ENCODE measurements at regions not wholly inside any gene's neighbourhood (a gene's known extent, or its start where the extent isn't known, plus 50 kb on each side); places are given as distances from the start of the nearest gene placed in this dataset.

DNA sequence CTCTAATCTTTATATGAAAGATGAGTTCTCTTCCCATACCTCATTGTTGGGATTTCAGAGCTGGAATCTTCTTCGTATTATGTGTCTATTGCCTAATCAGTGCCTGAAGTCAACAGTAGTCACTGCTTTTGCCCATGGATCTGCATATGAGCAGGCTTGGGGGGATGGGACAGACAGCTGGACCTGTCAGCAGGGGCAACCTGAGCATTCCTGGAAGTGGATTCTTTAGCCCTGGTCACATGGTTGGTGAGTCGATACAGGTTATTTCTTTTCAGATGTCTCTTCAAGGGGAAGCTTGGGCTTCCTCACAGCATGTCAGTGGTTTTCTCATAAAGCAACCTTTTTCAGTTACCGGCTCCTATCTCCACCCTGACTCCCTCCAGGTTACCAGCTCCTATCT, 97.3 kb upstream of the RBM19 start:
- TF ChIP-seq, protein P1, sequence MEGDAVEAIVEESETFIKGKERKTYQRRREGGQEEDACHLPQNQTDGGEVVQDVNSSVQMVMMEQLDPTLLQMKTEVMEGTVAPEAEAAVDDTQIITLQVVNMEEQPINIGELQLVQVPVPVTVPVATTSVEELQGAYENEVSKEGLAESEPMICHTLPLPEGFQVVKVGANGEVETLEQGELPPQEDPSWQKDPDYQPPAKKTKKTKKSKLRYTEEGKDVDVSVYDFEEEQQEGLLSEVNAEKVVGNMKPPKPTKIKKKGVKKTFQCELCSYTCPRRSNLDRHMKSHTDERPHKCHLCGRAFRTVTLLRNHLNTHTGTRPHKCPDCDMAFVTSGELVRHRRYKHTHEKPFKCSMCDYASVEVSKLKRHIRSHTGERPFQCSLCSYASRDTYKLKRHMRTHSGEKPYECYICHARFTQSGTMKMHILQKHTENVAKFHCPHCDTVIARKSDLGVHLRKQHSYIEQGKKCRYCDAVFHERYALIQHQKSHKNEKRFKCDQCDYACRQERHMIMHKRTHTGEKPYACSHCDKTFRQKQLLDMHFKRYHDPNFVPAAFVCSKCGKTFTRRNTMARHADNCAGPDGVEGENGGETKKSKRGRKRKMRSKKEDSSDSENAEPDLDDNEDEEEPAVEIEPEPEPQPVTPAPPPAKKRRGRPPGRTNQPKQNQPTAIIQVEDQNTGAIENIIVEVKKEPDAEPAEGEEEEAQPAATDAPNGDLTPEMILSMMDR (IDR thresholded peaks at IDR 0.05): no peak
- no peak for TF ChIP-seq EZH2 (IDR thresholded peaks at IDR 0.05; ENCODE audit: borderline replicate concordance, insufficient read depth, low read depth, low read length, poor library complexity, severe bottlenecking)

All from B cell (primary cell).